PC-3 (cell line): ENCODE measurements at regions not wholly inside any gene's neighbourhood (a gene's known extent, or its start where the extent isn't known, plus 50 kb on each side); places are given as distances from the start of the nearest gene placed in this dataset.

Experiments
- EZH2 ChIP-seq: fragments of 300-600 bp; sonication (generic); IDR thresholded peaks from one replicate; pipeline ENCODE4 v1.6.1; 2017; ENCODE audit warnings: antibody characterized with exemption, mild to moderate bottlenecking, low read length; ENCODE audit not compliant: unreplicated experiment
- EZH2phosphoT487 ChIP-seq: fragments of 300-600 bp; sonication (generic); IDR thresholded peaks from 2 replicates; pipeline ENCODE4 v1.6.1; 2018; ENCODE audit warnings: mild to moderate bottlenecking, antibody characterized with exemption, low read length, borderline replicate concordance
- TF ChIP-seq, protein P1 (sequence below): fragments of 300-600 bp; sonication (generic); conservative IDR thresholded peaks from 2 replicates; pipeline ENCODE4 v1.5.1; 2017; ENCODE audit warnings: antibody characterized with exemption, low read depth, mild to moderate bottlenecking, low read length

DNA sequence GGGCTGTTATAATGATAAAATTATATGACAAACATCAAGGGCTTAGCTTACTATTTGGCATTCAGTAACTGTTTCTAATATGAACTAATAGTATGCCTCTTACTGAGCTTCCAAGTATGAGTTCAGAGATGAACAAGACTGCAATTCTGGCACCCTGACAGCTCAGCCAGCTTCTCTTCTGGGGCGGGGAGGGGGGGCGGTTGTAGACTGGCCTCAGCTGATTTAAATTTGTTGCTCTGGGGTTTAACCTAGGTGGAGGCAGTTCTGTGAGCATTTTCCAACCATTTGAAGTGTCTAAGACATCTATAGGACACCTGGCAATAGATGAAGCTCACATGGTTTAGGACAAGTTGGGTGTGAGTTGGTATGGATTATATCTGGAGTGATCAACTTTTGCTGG is 401.9 kb downstream of the QKI start:
- TF ChIP-seq EZH2 (no peak), EZH2phosphoT487 (no peak)
- TF ChIP-seq, protein P1, sequence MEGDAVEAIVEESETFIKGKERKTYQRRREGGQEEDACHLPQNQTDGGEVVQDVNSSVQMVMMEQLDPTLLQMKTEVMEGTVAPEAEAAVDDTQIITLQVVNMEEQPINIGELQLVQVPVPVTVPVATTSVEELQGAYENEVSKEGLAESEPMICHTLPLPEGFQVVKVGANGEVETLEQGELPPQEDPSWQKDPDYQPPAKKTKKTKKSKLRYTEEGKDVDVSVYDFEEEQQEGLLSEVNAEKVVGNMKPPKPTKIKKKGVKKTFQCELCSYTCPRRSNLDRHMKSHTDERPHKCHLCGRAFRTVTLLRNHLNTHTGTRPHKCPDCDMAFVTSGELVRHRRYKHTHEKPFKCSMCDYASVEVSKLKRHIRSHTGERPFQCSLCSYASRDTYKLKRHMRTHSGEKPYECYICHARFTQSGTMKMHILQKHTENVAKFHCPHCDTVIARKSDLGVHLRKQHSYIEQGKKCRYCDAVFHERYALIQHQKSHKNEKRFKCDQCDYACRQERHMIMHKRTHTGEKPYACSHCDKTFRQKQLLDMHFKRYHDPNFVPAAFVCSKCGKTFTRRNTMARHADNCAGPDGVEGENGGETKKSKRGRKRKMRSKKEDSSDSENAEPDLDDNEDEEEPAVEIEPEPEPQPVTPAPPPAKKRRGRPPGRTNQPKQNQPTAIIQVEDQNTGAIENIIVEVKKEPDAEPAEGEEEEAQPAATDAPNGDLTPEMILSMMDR, result no peak
